HG03139 (cell line): ENCODE measurements at regions not wholly inside any gene's neighbourhood (a gene's known extent, or its start where the extent isn't known, plus 50 kb on each side); places are given as distances from the start of the nearest gene placed in this dataset.
A peak's percentile ranks its signal among the peaks of the same experiment; 100 is the strongest.
"Not testable (repeated sequence)": the region's sequence is repeated elsewhere in the genome, so short reads cannot be mapped to it uniquely, and the experiment has no call there.

Experiments
- ATAC-seq: cut with Tn5 transposase; IDR thresholded peaks from one replicate; pipeline ENCODE4 v1.9.1; 2021; ENCODE audit not compliant: unreplicated experiment

DNA sequence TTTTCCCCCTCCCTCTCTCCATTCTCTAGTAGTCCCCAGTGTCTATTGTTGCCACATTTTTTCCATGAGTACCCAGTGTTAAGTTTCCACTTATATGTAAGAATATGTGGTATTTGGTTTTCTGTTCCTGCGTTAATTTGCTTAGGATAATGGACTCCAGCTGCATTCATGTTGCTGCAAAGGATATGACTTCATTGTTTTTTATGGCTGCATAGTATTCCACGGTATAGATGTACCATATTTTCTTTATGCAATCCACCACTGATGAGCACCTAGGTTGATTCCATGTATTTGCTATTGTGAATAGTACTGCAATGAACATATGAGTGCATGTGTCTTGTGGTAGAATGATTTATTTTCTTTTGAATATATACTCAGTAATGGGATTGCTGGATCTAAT, 77.4 kb upstream of the MEGF10 start:
- no peak for ATAC-seq

DNA sequence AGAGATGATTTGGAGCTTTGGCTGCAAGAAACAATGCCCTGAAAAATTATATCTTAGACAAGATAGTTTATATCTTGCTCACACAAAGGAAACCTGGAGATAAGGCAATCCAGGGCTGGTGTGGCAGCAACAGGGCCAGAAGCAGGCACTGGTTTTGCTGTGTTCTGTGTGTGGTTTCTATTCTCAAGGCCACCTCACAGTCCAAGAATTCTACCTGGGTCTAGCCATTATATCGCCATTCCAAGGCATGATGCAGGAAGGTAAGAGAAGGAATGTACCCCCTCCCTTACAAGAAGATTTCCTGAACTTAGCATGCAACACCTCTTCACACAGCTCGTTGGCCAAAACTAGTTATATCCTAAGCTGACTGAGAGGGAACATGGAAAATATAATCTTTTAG, 74.5 kb upstream of the MEGF10 start:
- ATAC-seq: no peak

- ATAC-seq: no peak
Observed at GRCh38 chr5:127216898-127217675, 73.5 kb upstream of the MEGF10 start.

DNA sequence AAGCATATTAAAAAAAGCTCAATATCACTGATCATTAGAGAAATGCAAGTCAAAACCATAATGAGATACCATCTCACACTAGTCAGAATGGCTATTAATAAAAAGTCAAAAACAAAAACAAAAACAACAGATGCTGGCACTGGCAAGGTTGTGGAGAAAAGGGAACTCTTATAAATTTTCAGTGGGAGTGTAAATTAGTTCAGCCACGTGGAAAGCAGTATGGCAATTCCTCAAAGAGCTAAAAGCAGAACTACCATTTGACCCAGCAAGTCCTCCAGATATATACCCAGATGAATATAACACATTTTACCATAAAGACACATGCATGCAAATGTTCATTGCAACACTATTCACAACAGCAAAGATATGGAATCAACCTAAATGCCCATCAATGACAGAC, 68.7 kb upstream of the MEGF10 start:
- not testable (repeated sequence) for ATAC-seq

DNA sequence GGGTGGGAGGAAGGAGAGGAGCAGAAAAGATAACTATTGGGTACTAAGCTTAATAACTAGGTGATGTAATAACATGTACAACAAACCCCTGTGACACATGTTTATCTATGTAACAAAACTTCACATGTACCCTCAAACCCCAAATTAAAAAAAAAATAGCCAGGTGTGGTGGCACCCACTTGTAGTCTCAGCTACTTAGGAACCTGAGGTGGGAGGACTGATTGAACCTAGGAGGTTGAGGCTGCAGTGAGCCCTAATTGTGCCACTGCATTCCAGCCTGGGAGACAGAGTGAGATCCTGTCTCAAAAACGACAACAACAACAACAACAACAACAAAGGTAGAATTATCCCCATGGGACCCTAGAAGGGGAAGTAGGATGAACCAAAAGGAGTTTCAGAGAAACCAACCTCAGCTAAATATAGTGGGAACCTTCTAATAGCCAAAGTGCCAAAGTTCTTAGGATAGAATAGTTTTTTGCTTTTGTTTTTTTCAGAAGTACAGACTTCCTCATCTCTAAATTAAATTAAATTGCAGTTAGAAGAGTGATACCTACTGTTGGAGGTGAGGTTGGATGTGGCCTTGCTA, 67.9 kb upstream of the MEGF10 start:
- peak; percentile 48 for ATAC-seq

DNA sequence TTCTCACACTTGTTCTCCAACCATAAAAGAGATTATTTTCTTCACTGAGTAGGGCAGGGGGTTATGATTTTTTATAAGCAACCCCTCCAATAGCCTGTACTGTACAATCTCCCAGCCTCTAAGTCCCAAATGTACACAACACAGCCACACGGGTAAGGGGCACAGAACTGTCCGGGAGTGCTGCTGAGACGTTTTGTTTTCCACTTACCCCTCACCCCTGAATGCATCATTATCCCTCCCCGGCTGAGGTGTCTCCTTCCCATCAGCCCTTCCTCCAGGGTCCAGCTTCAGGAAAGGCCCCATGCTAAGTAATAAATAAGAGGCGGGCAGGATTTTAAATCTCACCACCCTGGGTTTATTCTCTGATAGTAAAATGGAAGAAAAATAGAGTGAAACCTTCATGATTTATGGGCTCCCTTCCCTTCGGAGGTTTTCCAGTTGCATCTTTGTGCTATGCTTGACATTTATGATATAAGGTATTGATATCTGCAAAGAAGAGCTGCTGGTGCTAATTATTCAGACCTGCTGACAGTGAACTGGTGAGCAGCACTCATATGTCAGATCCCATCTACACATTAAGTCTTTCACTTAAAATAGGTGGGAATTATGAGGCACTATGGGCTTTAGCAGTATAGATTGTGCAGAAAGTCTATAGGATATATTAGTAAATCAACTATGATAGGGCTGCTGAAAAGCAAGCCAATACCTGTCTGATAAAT, 67.2 kb upstream of the MEGF10 start:
- ATAC-seq: no peak

GRCh38 chr5:127227881-127228280, 62.7 kb upstream of the MEGF10 start:
- no peak for ATAC-seq

- ATAC-seq: no peak
Observed at GRCh38 chr5:127228540-127229184, 61.9 kb upstream of the MEGF10 start.

DNA sequence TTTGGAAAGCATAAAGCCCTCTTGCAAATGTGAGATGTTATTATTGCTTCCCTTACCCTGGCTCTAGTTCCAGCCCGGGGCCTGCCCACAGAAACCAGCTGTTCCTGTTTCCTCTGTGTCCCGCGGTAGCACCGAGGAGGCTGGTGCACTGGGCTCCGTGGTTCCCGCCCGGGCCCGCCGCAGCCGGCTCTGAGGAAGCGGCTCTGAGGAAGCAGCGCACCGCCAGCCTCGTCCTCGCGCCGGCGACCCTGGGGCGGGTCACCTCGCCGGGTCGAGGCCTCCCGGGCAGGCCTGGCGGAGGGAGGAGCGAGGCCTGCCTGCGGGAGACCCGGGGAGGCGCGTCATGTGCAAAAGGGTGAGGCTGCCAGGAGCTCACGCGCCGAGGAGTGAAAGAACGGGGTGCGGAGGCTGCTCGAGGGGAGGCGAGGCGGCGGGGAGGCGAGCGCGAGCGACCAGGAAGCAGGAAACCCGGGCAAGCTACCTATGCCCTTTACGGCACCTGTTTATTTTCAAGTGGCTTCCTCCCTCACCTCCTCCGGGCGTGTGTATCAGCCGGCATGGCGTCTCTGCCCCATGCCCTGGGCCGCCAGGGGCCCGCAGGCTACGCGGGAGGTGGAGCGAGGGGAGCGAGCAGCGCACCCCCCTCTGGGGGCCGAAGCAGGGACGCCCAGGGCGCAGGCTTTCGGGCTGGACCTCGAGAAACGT, 61.3 kb upstream of the MEGF10 start:
- ATAC-seq: peak; percentile 71

- ATAC-seq: no peak
Observed at GRCh38 chr5:127231118-127231517, 59.5 kb upstream of the MEGF10 start.

- no peak for ATAC-seq
Observed at GRCh38 chr5:127233590-127233989, 57.0 kb upstream of the MEGF10 start.

DNA sequence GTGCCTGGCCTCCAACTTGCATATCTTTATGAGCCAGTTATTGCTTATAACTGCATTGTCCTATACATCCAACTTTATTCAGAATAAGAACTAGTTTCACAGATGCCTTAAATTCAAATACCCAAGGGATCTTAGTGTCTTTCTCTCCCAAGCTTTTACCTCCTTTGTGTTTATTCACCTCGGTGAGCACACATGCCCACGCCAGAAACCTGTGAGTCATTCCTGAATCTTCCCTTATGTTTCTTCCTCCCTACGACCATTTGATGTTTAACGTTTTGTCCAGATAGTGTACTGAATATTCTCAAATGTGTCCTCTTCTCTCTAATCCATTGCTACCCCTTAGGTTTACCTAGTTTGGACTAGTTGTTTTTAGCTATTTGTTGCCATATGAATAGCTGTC, 55.5 kb upstream of the MEGF10 start:
- ATAC-seq: no peak

GRCh38 chr5:127236254-127236653, 54.3 kb upstream of the MEGF10 start:
- ATAC-seq: no peak
